A549 (cell line): ENCODE measurements at regions not wholly inside any gene's neighbourhood (a gene's known extent, or its start where the extent isn't known, plus 50 kb on each side); places are given as distances from the start of the nearest gene placed in this dataset.

Experiments used
- ATAC-seq, 2 experiments: fragments of 200-7000 bp in 1 of 2; fragments of >200 bp in 1 of 2; cut with Nextera tagmentation in 1 of 2; cut with Tn5 transposase in 1 of 2; 3 replicates each; pipeline versions ENCODE4 v1.8.0 to v1.9.1; 2018 to 2020; ENCODE audit warnings: mild to moderate bottlenecking in 1 of 2, moderate library complexity in 1 of 2
- CTCF ChIA-PET: fragments of 300-600 bp; sonication (Branson Sonifier 250); formaldehyde crosslinking; extraction: SDS; loops from one replicate; lab custom pipeline; 2021; ENCODE audit warnings: antibody characterized with exemption, inconsistent platforms; lab: Yijun Ruan, JAX
- POLR2A ChIA-PET: fragments of 350-600 bp; formaldehyde crosslinking; extraction: SDS; loops from one replicate; lab custom pipeline; 2021; ENCODE audit warnings: antibody characterized with exemption, inconsistent platforms; lab: Yijun Ruan, JAX
- DNase-seq, 2 experiments: peaks; one replicate each; pipeline versions ENCODE4 v3.0.0 to v3.0.0-alpha.2; 2011 to 2016; ENCODE audit warnings: low read depth in 1 of 2, low spot score in 1 of 2
- FAIRE-seq: peaks from 2 replicates; lab custom pipeline; 2011; peaks lifted over from hg19 to GRCh38; lab: Jason Lieb, UNC
- H3K27ac ChIP-seq, 2 experiments: fragments of >200 bp; sonication (Bioruptor Twin); formaldehyde crosslinking; 3 replicates each; pipeline ENCODE4 v1.5.1; 2016 to 2017
- H3K4me1 ChIP-seq: fragments of >200 bp; sonication (Bioruptor Twin); formaldehyde crosslinking; 3 replicates; pipeline ENCODE4 v1.6.1; 2016
- H3K4me2 ChIP-seq: fragments of >200 bp; sonication (Bioruptor Twin); formaldehyde crosslinking; 3 replicates; pipeline ENCODE4 v1.6.1; 2016
- H3K4me3 ChIP-seq: fragments of >200 bp; sonication (Bioruptor Twin); formaldehyde crosslinking; 3 replicates; pipeline ENCODE4 v1.5.1; 2016
- H3K9me3 ChIP-seq: fragments of >200 bp; sonication (Bioruptor Twin); formaldehyde crosslinking; 3 replicates; pipeline ENCODE4 v1.6.1; 2016
- CBX2 ChIP-seq: fragments of 200-600 bp; sonication (generic); IDR thresholded peaks from 2 replicates; pipeline ENCODE4 v1.6.1; 2016; ENCODE audit warnings: low read depth, mild to moderate bottlenecking, borderline replicate concordance
- CEBPB ChIP-seq, 2 experiments: fragments of >200 bp in 1 of 2; sonication (Bioruptor Twin) in 1 of 2; formaldehyde crosslinking in 1 of 2; IDR thresholded peaks; 2 replicates each; pipeline ENCODE4 v1.6.1; 2012 to 2016
- EP300 ChIP-seq, 2 experiments: fragments of >200 bp; sonication (Bioruptor Twin); formaldehyde crosslinking; IDR thresholded peaks; 2 replicates in 1 of 2; 3 replicates in 1 of 2; pipeline ENCODE4 v1.6.1; 2016 to 2017
- ESRRA ChIP-seq: fragments of 150-350 bp; IDR thresholded peaks from 2 replicates; pipeline ENCODE4 v1.6.1; 2014; ENCODE audit warnings: mild to moderate bottlenecking, low read length, borderline replicate concordance
- FOXS1 ChIP-seq: fragments of 250-450 bp; sonication (Bioruptor Pico); IDR thresholded peaks from 2 replicates; pipeline ENCODE4 v1.5.0; 2020; ENCODE audit warnings: mild to moderate bottlenecking, moderate library complexity
- GATA3 ChIP-seq: IDR thresholded peaks from 2 replicates; pipeline ENCODE4 v1.6.1; 2012; ENCODE audit warnings: borderline replicate concordance
- JUN ChIP-seq, 2 experiments: fragments of >200 bp; sonication (Bioruptor Twin); formaldehyde crosslinking; IDR thresholded peaks; 2 replicates in 1 of 2; 3 replicates in 1 of 2; pipeline ENCODE4 v1.6.1; 2016 to 2017
- JUNB ChIP-seq: fragments of >200 bp; sonication (Bioruptor Twin); formaldehyde crosslinking; IDR thresholded peaks from 2 replicates; pipeline ENCODE4 v1.6.1; 2016
- MAZ ChIP-seq: fragments of 150-350 bp; IDR thresholded peaks from 2 replicates; pipeline ENCODE4 v1.6.1; 2014; ENCODE audit warnings: antibody characterized with exemption, low read depth, low read length, borderline replicate concordance
- RCOR1 ChIP-seq: fragments of 150-350 bp; IDR thresholded peaks from 2 replicates; pipeline ENCODE4 v1.6.1; 2014; ENCODE audit warnings: antibody characterized with exemption, low read length, low read depth
- SMC3 ChIP-seq: fragments of >200 bp; sonication (Bioruptor Twin); formaldehyde crosslinking; IDR thresholded peaks from 3 replicates; pipeline ENCODE4 v1.6.1; 2018; ENCODE audit warnings: inconsistent platforms
- ZC3H11A ChIP-seq: fragments of 450-650 bp; IDR thresholded peaks from 2 replicates; pipeline ENCODE4 v1.6.1; 2014; ENCODE audit warnings: antibody characterized with exemption, mild to moderate bottlenecking
- ZFP36 ChIP-seq: fragments of 450-650 bp; IDR thresholded peaks from 2 replicates; pipeline ENCODE4 v1.6.1; 2014; ENCODE audit warnings: borderline replicate concordance; ENCODE audit not compliant: partially characterized antibody
- WGBS: methylation state at CpG from one replicate; pipeline ENCODE4 v1.1.6; 2017; ENCODE audit errors: missing lambda C conversion rate; 5-methylcytosine and 5-hydroxymethylcytosine counted together
- TF ChIP-seq, protein P1 (sequence below): fragments of 200-600 bp; sonication (generic); IDR thresholded peaks from 2 replicates; pipeline ENCODE4 v1.6.1; 2016; ENCODE audit warnings: antibody characterized with exemption, mild to moderate bottlenecking, moderate library complexity
- TF ChIP-seq, protein P2 (sequence below): fragments of 250-450 bp; sonication (Bioruptor Pico); IDR thresholded peaks from 2 replicates; pipeline ENCODE4 v1.5.0; 2020; ENCODE audit warnings: low read depth, mild to moderate bottlenecking, moderate library complexity
- TF ChIP-seq, protein P3 (sequence below): fragments of 250-450 bp; sonication (Bioruptor Pico); IDR thresholded peaks from 2 replicates; pipeline ENCODE4 v1.5.0; 2021; ENCODE audit warnings: mild to moderate bottlenecking, moderate library complexity, borderline replicate concordance
- TF ChIP-seq, protein P4 (sequence below): IDR thresholded peaks from 2 replicates; pipeline ENCODE4 v1.6.1; 2012
- TF ChIP-seq, protein P5 (sequence below): fragments of 450-650 bp; IDR thresholded peaks from 2 replicates; pipeline ENCODE4 v1.6.1; 2014; ENCODE audit warnings: antibody characterized with exemption

DNA sequence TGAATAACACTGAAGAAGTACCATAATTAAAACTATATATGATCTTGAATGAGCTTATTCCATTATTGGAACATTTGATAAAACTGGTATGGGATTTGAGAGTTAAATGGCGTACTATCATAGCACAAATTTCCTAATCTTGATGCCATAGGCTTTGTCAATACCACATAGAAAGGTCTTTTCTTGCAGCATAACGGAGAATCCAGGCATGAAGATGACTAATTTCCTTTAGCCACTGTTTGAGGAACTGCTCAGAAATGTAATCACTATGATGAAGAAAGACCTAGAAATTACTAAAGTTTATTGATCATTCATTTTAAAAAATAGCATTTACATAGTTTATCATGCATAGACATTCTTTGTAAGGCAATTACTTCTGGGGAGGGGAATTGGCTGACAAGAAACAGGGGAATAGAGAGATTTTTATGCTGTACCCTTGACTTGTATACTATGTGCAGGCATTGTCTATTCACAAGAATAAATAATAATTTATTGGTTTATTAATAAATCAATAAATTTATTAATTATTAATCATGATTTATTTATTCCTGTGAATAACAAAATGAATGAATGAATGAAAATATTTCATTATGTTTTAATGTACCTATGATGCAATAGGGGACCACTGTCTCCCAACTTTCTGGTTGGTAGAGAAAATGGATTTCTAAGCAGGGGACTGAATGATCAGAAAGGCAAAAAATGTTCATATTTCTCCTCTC, 2676.6 kb downstream of the PCDH9 start:
- no peak overlapping the region for H3K4me2 ChIP-seq
- ATAC-seq, result no peak
- no peak overlapping the region for H3K27ac ChIP-seq
- POLR2A ChIA-PET, result no interaction called here
- FAIRE-seq, result no peak
- CTCF ChIA-PET, result no interaction called here
- DNase-seq, result no peak
- TF ChIP-seq, protein P1, sequence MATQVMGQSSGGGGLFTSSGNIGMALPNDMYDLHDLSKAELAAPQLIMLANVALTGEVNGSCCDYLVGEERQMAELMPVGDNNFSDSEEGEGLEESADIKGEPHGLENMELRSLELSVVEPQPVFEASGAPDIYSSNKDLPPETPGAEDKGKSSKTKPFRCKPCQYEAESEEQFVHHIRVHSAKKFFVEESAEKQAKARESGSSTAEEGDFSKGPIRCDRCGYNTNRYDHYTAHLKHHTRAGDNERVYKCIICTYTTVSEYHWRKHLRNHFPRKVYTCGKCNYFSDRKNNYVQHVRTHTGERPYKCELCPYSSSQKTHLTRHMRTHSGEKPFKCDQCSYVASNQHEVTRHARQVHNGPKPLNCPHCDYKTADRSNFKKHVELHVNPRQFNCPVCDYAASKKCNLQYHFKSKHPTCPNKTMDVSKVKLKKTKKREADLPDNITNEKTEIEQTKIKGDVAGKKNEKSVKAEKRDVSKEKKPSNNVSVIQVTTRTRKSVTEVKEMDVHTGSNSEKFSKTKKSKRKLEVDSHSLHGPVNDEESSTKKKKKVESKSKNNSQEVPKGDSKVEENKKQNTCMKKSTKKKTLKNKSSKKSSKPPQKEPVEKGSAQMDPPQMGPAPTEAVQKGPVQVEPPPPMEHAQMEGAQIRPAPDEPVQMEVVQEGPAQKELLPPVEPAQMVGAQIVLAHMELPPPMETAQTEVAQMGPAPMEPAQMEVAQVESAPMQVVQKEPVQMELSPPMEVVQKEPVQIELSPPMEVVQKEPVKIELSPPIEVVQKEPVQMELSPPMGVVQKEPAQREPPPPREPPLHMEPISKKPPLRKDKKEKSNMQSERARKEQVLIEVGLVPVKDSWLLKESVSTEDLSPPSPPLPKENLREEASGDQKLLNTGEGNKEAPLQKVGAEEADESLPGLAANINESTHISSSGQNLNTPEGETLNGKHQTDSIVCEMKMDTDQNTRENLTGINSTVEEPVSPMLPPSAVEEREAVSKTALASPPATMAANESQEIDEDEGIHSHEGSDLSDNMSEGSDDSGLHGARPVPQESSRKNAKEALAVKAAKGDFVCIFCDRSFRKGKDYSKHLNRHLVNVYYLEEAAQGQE, result no peak
- TF ChIP-seq, protein P2, sequence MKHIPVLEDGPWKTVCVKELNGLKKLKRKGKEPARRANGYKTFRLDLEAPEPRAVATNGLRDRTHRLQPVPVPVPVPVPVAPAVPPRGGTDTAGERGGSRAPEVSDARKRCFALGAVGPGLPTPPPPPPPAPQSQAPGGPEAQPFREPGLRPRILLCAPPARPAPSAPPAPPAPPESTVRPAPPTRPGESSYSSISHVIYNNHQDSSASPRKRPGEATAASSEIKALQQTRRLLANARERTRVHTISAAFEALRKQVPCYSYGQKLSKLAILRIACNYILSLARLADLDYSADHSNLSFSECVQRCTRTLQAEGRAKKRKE (CRISPR knock-in tag), result no peak
- TF ChIP-seq CBX2 (no peak), CEBPB (IDR thresholded peaks at IDR 0.05) (no peak), EP300 (IDR thresholded peaks at IDR 0.05) (no peak), FOXS1 (CRISPR knock-in tag) (no peak), ZFP36 (no peak), SMC3 (no peak), RCOR1 (no peak), JUNB (no peak), MAZ (no peak), ESRRA (no peak), ZC3H11A (no peak), GATA3 (no peak), JUN (IDR thresholded peaks at IDR 0.05) (no peak)
- TF ChIP-seq, protein P3, sequence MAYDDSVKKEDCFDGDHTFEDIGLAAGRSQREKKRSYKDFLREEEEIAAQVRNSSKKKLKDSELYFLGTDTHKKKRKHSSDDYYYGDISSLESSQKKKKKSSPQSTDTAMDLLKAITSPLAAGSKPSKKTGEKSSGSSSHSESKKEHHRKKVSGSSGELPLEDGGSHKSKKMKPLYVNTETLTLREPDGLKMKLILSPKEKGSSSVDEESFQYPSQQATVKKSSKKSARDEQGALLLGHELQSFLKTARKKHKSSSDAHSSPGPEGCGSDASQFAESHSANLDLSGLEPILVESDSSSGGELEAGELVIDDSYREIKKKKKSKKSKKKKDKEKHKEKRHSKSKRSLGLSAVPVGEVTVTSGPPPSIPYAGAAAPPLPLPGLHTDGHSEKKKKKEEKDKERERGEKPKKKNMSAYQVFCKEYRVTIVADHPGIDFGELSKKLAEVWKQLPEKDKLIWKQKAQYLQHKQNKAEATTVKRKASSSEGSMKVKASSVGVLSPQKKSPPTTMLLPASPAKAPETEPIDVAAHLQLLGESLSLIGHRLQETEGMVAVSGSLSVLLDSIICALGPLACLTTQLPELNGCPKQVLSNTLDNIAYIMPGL (CRISPR knock-in tag), result no peak
- TF ChIP-seq, protein P4, sequence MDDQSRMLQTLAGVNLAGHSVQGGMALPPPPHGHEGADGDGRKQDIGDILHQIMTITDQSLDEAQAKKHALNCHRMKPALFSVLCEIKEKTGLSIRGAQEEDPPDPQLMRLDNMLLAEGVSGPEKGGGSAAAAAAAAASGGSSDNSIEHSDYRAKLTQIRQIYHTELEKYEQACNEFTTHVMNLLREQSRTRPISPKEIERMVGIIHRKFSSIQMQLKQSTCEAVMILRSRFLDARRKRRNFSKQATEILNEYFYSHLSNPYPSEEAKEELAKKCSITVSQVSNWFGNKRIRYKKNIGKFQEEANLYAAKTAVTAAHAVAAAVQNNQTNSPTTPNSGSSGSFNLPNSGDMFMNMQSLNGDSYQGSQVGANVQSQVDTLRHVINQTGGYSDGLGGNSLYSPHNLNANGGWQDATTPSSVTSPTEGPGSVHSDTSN, result no peak
- TF ChIP-seq, protein P5, sequence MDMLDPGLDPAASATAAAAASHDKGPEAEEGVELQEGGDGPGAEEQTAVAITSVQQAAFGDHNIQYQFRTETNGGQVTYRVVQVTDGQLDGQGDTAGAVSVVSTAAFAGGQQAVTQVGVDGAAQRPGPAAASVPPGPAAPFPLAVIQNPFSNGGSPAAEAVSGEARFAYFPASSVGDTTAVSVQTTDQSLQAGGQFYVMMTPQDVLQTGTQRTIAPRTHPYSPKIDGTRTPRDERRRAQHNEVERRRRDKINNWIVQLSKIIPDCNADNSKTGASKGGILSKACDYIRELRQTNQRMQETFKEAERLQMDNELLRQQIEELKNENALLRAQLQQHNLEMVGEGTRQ, result no peak
- 0 out of 3 replicates have a peak, but pooled peaks cover 2% of the 10 kb centered on the region for H3K4me1 ChIP-seq
- H3K9me3 ChIP-seq, result no peaks in the 10 kb centered on the region
- no peak overlapping the region for H3K4me3 ChIP-seq
- WGBS, result 65% methylated on average over 2 of the region's 2 CpGs
